Activated T-cell treated with anti-CD3 and anti-CD28 coated beads for 48 hours (primary cell): ENCODE measurements at regions not wholly inside any gene's neighbourhood (a gene's known extent, or its start where the extent isn't known, plus 50 kb on each side); places are given as distances from the start of the nearest gene placed in this dataset.

Experiments used
- DNase-seq: peaks from one replicate; pipeline ENCODE4 v3.0.0-alpha.2; 2020; ENCODE audit warnings: low read depth

GRCh38 chr20:60693496-60694133, 558.4 kb upstream of the CDH4 start:
- DNase-seq: no peak

DNA sequence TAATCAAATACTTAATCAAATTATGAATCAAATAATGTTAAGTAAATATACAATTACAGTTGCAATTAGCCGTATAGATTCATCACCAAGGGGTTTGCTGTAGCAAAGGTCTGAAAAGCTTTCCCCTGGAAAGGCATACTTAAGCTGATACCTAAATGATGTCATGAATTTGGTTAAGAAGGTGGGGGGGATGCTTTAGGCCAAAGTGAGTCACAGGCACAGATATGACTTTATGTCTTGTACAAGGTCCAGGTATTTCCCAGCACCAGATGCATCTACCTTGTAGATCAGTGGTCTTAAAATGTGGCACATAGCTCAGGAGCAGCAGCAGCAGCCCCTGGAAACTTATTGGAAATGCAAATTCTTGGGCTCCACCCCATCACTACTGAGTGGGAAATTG, 557.3 kb upstream of the CDH4 start:
- no peak for DNase-seq

DNA sequence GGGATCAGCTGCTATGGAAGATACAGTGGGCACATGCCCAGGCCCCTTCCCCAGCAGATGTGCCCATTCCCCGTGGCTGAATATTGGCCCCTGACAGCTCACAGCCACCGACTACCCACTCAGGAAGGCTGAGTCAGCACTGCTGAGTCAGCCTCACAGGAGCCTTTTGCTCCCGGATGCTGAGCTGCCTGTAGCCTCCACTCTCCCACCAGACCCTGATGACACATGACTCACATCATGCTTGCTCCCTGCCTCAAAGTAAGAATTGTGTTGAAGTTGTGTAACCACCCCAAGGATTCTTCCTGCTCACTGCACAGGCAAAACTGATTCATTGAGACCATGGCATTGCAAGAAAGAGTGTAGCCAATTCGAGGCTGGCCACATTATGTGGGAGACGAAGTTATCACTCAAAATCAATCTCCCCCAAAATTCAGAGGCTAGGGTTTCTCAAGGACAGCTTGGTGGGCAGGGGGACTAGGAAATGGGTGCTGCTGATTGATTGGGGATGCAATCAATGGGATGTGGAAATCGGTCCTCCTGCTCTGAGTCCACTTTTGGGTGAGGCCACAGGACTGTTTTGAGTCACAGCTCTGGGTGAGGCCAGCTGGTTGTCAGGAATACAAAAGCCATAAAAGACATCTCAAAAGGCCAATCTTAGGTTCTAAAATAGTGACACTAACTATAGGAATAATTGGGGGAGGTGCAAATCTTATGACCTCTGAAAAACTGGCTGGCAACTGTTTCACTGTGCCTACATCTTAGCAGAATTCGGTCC, 556.6 kb upstream of the CDH4 start:
- peak; percentile 31 for DNase-seq

- DNase-seq: no peak
Observed at GRCh38 chr20:60697252-60697651, 554.8 kb upstream of the CDH4 start.

GRCh38 chr20:60700728-60701127, 551.3 kb upstream of the CDH4 start:
- no peak for DNase-seq

DNA sequence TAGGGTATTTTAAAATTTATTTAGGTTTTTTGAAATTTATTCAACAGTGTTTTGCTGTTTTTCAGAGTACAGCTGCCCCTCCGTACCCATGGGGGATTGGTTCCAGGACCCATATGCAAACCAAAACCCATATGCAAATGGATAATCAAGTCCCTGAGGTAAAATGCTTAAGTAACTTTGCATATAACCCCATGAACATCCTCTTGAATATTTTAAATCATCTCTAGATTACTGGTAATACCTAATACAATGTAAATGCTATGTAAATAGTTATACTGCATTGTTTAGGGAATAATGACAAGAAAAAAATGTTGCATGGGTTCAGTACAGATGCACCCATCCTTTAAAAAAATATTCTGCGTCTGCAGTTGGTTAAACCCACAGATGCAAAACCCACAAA, 547.9 kb upstream of the CDH4 start:
- DNase-seq: no peak

DNA sequence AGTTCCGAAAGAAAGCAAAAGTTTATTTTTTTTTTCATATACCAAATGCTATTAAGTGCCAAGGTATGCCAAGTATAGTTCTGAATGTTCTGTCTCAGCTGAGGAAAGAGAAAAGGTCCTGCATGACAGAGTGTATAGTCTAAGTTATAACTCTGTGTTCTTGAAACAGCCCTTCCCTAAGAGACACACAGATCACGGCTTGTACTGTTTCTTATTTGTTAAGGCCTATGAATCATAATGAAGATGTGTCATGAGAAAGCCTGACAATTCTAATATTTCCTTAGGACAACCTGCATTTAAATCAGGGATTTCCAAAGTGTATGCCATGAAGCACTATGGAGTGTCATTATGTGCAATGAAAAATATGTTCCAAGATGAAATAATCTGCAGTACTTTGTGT, 538.7 kb upstream of the CDH4 start:
- DNase-seq: no peak

- no peak for DNase-seq
Observed at GRCh38 chr20:60715172-60715571, 536.9 kb upstream of the CDH4 start.

DNA sequence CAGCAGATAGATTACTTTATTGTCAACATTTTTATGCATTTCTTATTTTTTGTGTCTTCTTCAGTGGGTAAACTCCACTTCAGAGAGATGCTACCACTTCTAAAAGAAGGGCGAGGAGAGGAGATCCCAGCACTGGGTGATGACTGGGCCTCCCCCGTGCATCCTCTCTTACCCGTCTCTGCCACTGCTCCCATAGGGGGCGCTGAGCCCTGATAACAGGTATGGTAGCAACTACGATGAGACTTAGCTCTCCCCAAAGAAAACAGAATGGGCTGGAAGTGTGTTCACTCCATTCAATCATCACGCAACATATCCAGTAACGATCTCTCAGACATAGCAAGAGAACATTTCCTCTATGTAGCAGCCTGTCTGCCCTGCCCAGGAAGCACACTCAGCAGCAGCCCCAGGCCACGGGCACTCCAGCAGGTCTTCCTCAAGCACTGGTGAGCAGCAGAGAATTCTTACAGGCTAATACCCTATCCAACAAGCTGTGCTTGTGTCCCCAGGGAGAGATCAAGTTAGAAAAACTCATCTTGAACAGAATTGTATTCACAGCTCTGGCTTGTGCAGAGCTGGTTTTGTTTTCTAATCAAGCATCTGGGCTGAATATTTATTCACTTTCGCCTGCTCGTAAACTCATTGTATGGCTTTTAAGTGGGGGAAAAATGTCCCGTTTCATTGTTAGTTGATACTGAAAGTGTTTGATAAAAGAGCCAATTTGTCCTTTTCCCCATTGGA, 533.1 kb upstream of the CDH4 start:
- DNase-seq: no peak

DNA sequence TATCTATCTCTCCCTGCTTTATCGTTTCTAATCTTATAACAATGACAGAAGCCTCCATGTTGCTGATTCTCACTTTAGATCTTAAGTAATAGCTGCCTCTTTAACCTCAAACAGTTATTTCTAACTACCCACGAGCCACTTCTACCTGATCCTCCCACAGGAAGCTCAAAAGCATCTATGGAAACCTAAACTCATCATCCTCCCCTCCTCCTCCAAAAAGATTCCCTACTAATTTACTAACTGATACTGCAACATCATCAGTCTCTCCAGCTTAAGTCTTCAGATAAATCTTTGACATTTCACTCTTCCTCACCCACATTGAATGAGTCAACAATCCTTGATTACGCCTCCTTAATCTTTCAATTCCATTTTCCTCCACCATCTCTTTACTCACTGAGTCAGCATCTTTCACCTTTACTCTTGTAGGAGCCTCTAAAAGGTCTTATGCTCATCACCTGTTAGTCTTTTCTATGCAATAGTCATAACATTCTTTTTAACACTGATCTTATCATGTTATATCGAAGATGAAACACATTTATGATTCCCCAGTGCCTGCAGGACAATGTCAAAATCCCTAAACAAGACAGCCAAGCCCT, 526.7 kb upstream of the CDH4 start:
- DNase-seq: no peak

GRCh38 chr20:60727425-60727824, 524.6 kb upstream of the CDH4 start:
- DNase-seq: no peak

- no peak for DNase-seq
Observed at GRCh38 chr20:60728705-60729104, 523.4 kb upstream of the CDH4 start.

DNA sequence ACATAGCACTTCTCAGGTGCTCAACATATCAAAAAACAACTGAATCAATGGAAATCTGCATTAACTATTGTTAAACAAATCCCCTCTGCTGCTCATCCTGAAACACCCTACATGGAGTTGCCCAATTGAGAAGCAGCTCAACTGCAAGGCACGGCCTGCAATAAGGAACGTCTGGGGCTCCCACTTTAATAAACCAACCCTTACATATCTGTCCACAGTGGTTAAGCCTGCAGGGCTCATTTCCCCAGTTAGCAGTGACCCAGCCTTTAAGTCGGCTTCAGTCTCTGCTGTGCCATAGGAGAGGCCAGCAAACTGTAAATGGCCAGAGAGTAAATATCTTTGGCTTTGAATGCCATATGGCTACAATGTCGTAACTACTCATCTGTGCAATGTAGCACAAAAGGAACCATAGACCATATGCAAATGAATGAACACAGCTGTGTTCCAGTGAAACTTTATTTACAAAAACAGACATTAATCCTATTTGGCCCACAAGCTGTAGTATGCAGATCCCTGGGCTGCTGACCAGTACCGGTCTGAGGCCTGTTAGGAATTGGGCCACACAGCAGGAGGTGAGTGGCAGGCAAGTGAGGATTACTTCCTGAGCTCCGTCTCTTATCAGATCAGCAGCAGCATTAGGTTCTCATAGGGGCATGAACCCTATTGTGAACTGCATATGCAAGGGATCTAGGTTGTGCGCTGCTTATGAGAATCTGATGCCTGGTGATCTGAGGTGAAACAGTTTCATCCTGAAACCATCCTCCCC, 522.7 kb upstream of the CDH4 start:
- DNase-seq: no peak

DNA sequence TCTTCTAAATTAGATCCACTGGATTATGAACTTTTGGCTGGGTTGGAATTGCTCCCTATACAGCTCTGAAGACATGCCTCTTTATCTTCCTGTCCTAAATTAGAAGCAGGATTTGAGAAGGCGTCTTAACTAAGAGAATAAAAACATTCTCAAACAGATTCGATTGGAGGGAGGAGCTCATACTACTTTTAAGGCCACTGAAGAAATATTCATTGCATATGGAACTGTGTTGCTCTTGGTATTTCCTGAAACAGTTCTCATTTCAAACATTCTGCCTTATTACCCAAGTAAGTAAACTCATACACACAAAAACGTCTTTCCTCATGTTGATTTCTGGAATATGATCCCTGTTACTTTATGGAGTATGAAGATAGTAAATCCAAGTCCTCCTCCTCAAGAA, 519.7 kb upstream of the CDH4 start:
- DNase-seq: no peak

DNA sequence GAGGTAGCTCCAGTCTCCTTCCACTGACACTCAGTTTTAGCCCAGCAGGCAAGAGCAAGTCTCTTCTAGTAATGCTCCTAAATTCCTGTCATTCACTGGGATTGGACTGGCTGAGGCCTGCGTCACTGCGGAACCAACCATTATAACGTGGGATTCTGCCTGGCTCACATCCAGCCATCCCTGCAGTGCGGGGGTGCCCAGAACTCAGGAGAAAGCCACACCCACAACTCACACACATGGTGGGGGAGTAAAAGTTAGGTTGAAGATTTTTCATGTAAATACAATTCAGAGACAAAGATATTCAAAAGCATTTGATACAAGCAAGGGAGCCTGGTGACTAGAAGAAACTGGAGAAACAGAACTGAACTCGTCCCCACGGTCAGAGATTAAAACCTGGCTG, 504.0 kb upstream of the CDH4 start:
- DNase-seq: no peak

- DNase-seq: no peak
Observed at GRCh38 chr20:60749804-60750602, 502.1 kb upstream of the CDH4 start.

- DNase-seq: no peak
Observed at GRCh38 chr20:60750909-60751308, 501.2 kb upstream of the CDH4 start.

DNA sequence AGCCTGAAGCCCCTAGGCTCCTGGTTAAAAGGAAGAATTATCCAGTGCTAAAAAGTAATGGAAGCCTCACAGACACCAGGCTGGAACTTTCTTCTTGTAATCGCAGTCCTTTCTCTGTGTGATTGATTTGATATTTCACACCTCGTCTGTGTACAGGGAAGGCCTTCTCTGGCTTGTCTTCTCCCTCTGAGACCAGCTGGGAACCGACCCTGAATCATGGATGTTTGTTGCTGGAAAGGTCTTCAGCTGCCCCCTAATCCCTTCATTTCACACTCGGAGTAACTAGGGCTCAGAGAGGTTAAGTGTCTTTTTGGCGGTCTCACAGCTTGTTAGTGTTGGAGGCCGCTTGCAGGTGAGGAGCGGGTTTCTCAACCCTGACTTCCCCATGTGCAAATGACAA, 500.2 kb upstream of the CDH4 start:
- DNase-seq: no peak

GRCh38 chr20:60752741-60753420, 499.2 kb upstream of the CDH4 start:
- DNase-seq: no peak

- DNase-seq: no peak
Observed at GRCh38 chr20:60754856-60755255, 497.2 kb upstream of the CDH4 start.

DNA sequence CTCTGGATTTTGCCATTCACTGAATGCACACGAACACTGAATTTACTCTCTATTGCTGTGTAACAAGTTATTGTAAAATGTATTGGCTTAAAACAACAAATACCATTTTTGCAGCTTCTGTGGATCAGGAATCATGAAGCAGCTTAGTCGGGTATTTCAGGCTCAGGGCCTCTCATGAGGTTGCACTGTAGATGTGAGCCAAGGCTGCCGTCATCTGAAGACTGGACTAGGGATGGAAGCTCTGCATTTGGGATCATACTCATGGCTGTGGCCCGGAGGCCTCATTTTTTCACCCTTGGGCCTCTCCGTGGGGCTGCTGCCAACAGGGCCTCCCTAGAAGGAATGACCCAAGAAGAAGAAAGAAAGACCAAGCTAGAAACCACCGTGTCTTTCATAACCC, 492.4 kb upstream of the CDH4 start:
- DNase-seq: no peak
